Activated CD8-positive, alpha-beta memory T cell treated with anti-CD3 and anti-CD28 coated beads, Interleukin-2, amount 10 ng/mL, durations not matched to agents 7 days and 5 days (primary cell): ENCODE measurements at regions not wholly inside any gene's neighbourhood (a gene's known extent, or its start where the extent isn't known, plus 50 kb on each side); places are given as distances from the start of the nearest gene placed in this dataset.
"Not testable (repeated sequence)": the region's sequence is repeated elsewhere in the genome, so short reads cannot be mapped to it uniquely, and the experiment has no call there.

Source experiments
- ATAC-seq: fragments of 150-1000 bp; cut with Tn5 transposase; one replicate; pipeline ENCODE4 v1.10.0; 2021; ENCODE audit warnings: moderate library complexity
- CTCF ChIA-PET: fragments of 350-600 bp; sonication (Branson Sonifier 250); formaldehyde crosslinking; loops from one replicate; lab custom pipeline; 2021; ENCODE audit warnings: antibody characterized with exemption; lab: Charles Lee
- DNase-seq: peaks from one replicate; pipeline ENCODE4 v3.0.0-alpha.2; 2020
- H3K27ac Mint-ChIP-seq: one replicate; pipeline ENCODE4 v1.8.0; 2021; ENCODE audit warnings: mild to moderate bottlenecking, mixed read lengths
- H3K27me3 Mint-ChIP-seq: one replicate; pipeline ENCODE4 v1.8.0; 2021; ENCODE audit warnings: mixed read lengths
- H3K36me3 Mint-ChIP-seq: one replicate; pipeline ENCODE4 v1.8.0; 2021; ENCODE audit warnings: mild to moderate bottlenecking, mixed read lengths
- H3K4me1 Mint-ChIP-seq: one replicate; pipeline ENCODE4 v1.8.0; 2021; ENCODE audit warnings: mixed read lengths
- H3K4me3 Mint-ChIP-seq: one replicate; pipeline ENCODE4 v1.8.0; 2021; ENCODE audit warnings: mild to moderate bottlenecking, moderate library complexity, mixed read lengths
- H3K9me3 Mint-ChIP-seq: one replicate; pipeline ENCODE4 v1.8.0; 2022; ENCODE audit warnings: low read depth, mixed read lengths

- Mint-ChIP-seq H3K36me3 (no peaks in the 10 kb centered on the region), H3K27me3 (peaks cover 3% of the 10 kb centered on the region), H3K27ac (no peak overlapping the region), H3K4me3 (no peak overlapping the region), H3K9me3 (no peaks in the 10 kb centered on the region), H3K4me1 (peaks cover 16% of the 10 kb centered on the region)
- CTCF ChIA-PET, result no interaction called here
- ATAC-seq, result no peak
- DNase-seq, result no peak
Measured at GRCh38 chr12:75759196-75759595, 247.8 kb upstream of the KRR1 start.

- Mint-ChIP-seq H3K27ac (no peak overlapping the region), H3K36me3 (no peaks in the 10 kb centered on the region), H3K27me3 (peaks cover 3% of the 10 kb centered on the region), H3K9me3 (no peaks in the 10 kb centered on the region), H3K4me1 (peaks cover 21% of the 10 kb centered on the region), H3K4me3 (no peak overlapping the region)
- CTCF ChIA-PET, result no interaction called here
- DNase-seq (no peak), ATAC-seq (no peak)
Measured at GRCh38 chr12:75756771-75757170, 245.4 kb upstream of the KRR1 start.

- CTCF ChIA-PET, result no interaction called here
- no peaks in the 10 kb centered on the region for H3K9me3 Mint-ChIP-seq
- DNase-seq, result no peak
- H3K4me3 Mint-ChIP-seq, result no peak overlapping the region
- ATAC-seq, result no peak
- peaks cover 21% of the 10 kb centered on the region for H3K4me1 Mint-ChIP-seq
- H3K27ac Mint-ChIP-seq, result no peak overlapping the region
- H3K36me3 Mint-ChIP-seq, result no peaks in the 10 kb centered on the region
- peaks cover 3% of the 10 kb centered on the region for H3K27me3 Mint-ChIP-seq
Measured at GRCh38 chr12:75756111-75756510, 244.7 kb upstream of the KRR1 start.

GRCh38 chr12:75754698-75755097 is 243.3 kb upstream of the KRR1 start:
- Mint-ChIP-seq H3K4me3 (no peak overlapping the region), H3K27ac (peak overlapping the region; percentile 47)

GRCh38 chr12:75754141-75754540 is 242.7 kb upstream of the KRR1 start:
- H3K27me3 Mint-ChIP-seq, result peaks cover 3% of the 10 kb centered on the region
- ATAC-seq, result peak; percentile 58
- H3K36me3 Mint-ChIP-seq, result peaks cover under 1% of the 10 kb centered on the region
- CTCF ChIA-PET, result interaction anchor here (1.0 to 1.3 kb wide), 2 partner anchors 9 to 227 kb away, joined by 3 read pairs; no protein-coding TSS in a partner anchor
- H3K27ac Mint-ChIP-seq, result no peak overlapping the region
- no peaks in the 10 kb centered on the region for H3K9me3 Mint-ChIP-seq
- no peak overlapping the region for H3K4me3 Mint-ChIP-seq
- peaks cover 18% of the 10 kb centered on the region for H3K4me1 Mint-ChIP-seq
- no peak for DNase-seq

More at GRCh38 chr12:75754698-75755097, 243.3 kb upstream of the KRR1 start:
- peaks cover 19% of the 10 kb centered on the region for H3K4me1 Mint-ChIP-seq
- H3K9me3 Mint-ChIP-seq, result no peaks in the 10 kb centered on the region
- no peak for DNase-seq
- ATAC-seq, result peak; percentile 64
- no peaks in the 10 kb centered on the region for H3K36me3 Mint-ChIP-seq
- peaks cover 3% of the 10 kb centered on the region for H3K27me3 Mint-ChIP-seq
- CTCF ChIA-PET, result interaction anchor here (1.0 to 1.3 kb wide), 3 partner anchors 9 to 227 kb away, joined by 3 read pairs; no protein-coding TSS in a partner anchor

GRCh38 chr12:75751769-75752471 is 240.5 kb upstream of the KRR1 start:
- no peak for DNase-seq
- H3K27me3 Mint-ChIP-seq, result peaks cover 6% of the 10 kb centered on the region
- no peak overlapping the region for H3K4me3 Mint-ChIP-seq
- H3K9me3 Mint-ChIP-seq, result no peaks in the 10 kb centered on the region
- ATAC-seq, result no peak
- CTCF ChIA-PET, result no interaction called here
- H3K27ac Mint-ChIP-seq, result no peak overlapping the region
- peaks cover 18% of the 10 kb centered on the region for H3K4me1 Mint-ChIP-seq
- peaks cover 2% of the 10 kb centered on the region for H3K36me3 Mint-ChIP-seq

GRCh38 chr12:75750716-75751306 is 239.4 kb upstream of the KRR1 start:
- ATAC-seq (no peak), DNase-seq (no peak)
- Mint-ChIP-seq H3K9me3 (no peaks in the 10 kb centered on the region), H3K4me1 (peaks cover 18% of the 10 kb centered on the region), H3K27ac (no peak overlapping the region), H3K27me3 (peaks cover 6% of the 10 kb centered on the region), H3K4me3 (no peak overlapping the region), H3K36me3 (peaks cover 2% of the 10 kb centered on the region)
- CTCF ChIA-PET, result no interaction called here

GRCh38 chr12:75748990-75749389 is 237.6 kb upstream of the KRR1 start:
- H3K4me1 Mint-ChIP-seq, CTCF ChIA-PET, H3K4me3 Mint-ChIP-seq, H3K9me3 Mint-ChIP-seq, DNase-seq, ATAC-seq, H3K27ac Mint-ChIP-seq, H3K36me3 Mint-ChIP-seq: not testable (repeated sequence)
- peaks cover 14% of the 10 kb centered on the region for H3K27me3 Mint-ChIP-seq

GRCh38 chr12:75748136-75748535 is 236.7 kb upstream of the KRR1 start:
- Mint-ChIP-seq H3K27ac (no peak overlapping the region), H3K4me3 (no peak overlapping the region), H3K9me3 (no peaks in the 10 kb centered on the region), H3K27me3 (peaks cover 14% of the 10 kb centered on the region), H3K4me1 (no peaks in the 10 kb centered on the region), H3K36me3 (peaks cover 2% of the 10 kb centered on the region)
- CTCF ChIA-PET, result no interaction called here
- DNase-seq (no peak), ATAC-seq (no peak)

- peaks cover 14% of the 10 kb centered on the region for H3K27me3 Mint-ChIP-seq
- H3K9me3 Mint-ChIP-seq, result no peaks in the 10 kb centered on the region
- ATAC-seq (no peak), DNase-seq (no peak)
- H3K36me3 Mint-ChIP-seq, result peaks cover 4% of the 10 kb centered on the region
- no peak overlapping the region for H3K27ac Mint-ChIP-seq
- H3K4me3 Mint-ChIP-seq, result no peak overlapping the region
- CTCF ChIA-PET, result no interaction called here
- no peaks in the 10 kb centered on the region for H3K4me1 Mint-ChIP-seq
Measured at GRCh38 chr12:75747572-75748021, 236.2 kb upstream of the KRR1 start.

- ATAC-seq (no peak), DNase-seq (no peak)
- H3K36me3 Mint-ChIP-seq, result peaks cover 4% of the 10 kb centered on the region
- H3K27me3 Mint-ChIP-seq, result peaks cover 20% of the 10 kb centered on the region
- CTCF ChIA-PET, result no interaction called here
- no peaks in the 10 kb centered on the region for H3K4me1 Mint-ChIP-seq
- no peak overlapping the region for H3K27ac Mint-ChIP-seq
- no peak overlapping the region for H3K4me3 Mint-ChIP-seq
- H3K9me3 Mint-ChIP-seq, result peaks cover 4% of the 10 kb centered on the region
Measured at GRCh38 chr12:75746621-75747020, 235.2 kb upstream of the KRR1 start.

GRCh38 chr12:75744607-75745256 is 233.3 kb upstream of the KRR1 start:
- H3K4me3 Mint-ChIP-seq, result no peak overlapping the region
- DNase-seq (no peak), ATAC-seq (no peak)
- H3K27me3 Mint-ChIP-seq, result peaks cover 20% of the 10 kb centered on the region
- peaks cover 4% of the 10 kb centered on the region for H3K36me3 Mint-ChIP-seq
- CTCF ChIA-PET, result interaction anchor here (1.0 kb wide), 1 partner anchor 10 kb away, joined by 3 read pairs; no protein-coding TSS in a partner anchor
- H3K4me1 Mint-ChIP-seq, result no peaks in the 10 kb centered on the region
- no peak overlapping the region for H3K27ac Mint-ChIP-seq
- peaks cover 4% of the 10 kb centered on the region for H3K9me3 Mint-ChIP-seq

- Mint-ChIP-seq H3K27me3 (peaks cover 16% of the 10 kb centered on the region), H3K9me3 (peaks cover 4% of the 10 kb centered on the region), H3K36me3 (peaks cover 2% of the 10 kb centered on the region), H3K4me3 (no peak overlapping the region), H3K27ac (no peak overlapping the region), H3K4me1 (peaks cover 10% of the 10 kb centered on the region)
- CTCF ChIA-PET, result no interaction called here
- DNase-seq, result no peak
- ATAC-seq, result no peak
Measured at GRCh38 chr12:75742961-75743360, 231.6 kb upstream of the KRR1 start.
